HCT116 (cell line): ENCODE measurements at regions not wholly inside any gene's neighbourhood (a gene's known extent, or its start where the extent isn't known, plus 50 kb on each side); places are given as distances from the start of the nearest gene placed in this dataset.

Experiments
- ATAC-seq: fragments of 200-7000 bp; cut with Tn5 transposase; 2 replicates; pipeline ENCODE4 v1.9.1; 2020; ENCODE audit warnings: mild to moderate bottlenecking, moderate library complexity
- BruUV-seq: library from RNA; stranded (reverse); fragments of 400-500 nt; replicated peaks from 2 replicates; lab custom pipeline; 2021; lab: Mats Ljungman, UMichigan
- CTCF ChIA-PET: fragments of 300-600 bp; sonication (Branson Sonifier 250); formaldehyde crosslinking; loops from one replicate; lab custom pipeline; 2021; ENCODE audit warnings: antibody characterized with exemption; lab: Charles Lee
- POLR2A ChIA-PET: fragments of 300-600, 350-600 bp; sonication (Branson Sonifier 250); formaldehyde crosslinking; loops from one replicate; lab custom pipeline; 2021; ENCODE audit warnings: antibody characterized with exemption; lab: Charles Lee
- RAD21 ChIA-PET, 2 experiments: fragments of 300-600 bp; sonication (Branson Sonifier 250); formaldehyde crosslinking; loops; one replicate each; lab custom pipeline; 2023; ENCODE audit warnings: low total read pairs in 2 of 2; ENCODE audit not compliant: uncharacterized antibody in 2 of 2, unreplicated experiment in 2 of 2, low non-redundant PET in 1 of 2; lab: Charles Lee
- DNase-seq: peaks from one replicate; pipeline ENCODE4 v3.0.0-alpha.2; 2010; ENCODE audit warnings: low read depth, low spot score
- H2AFZ ChIP-seq: fragments of 200-600 bp; shearing (Covaris generic), sonication (generic); 2 replicates; pipeline ENCODE4 v1.6.1; 2017; ENCODE audit warnings: low read depth, mixed run types, mixed read lengths, antibody characterized with exemption, low read length; ENCODE audit not compliant: poor library complexity, severe bottlenecking
- H3K27ac ChIP-seq: 2 replicates; pipeline ENCODE4 v1.5.1; 2012; ENCODE audit warnings: low read depth, low read length
- H3K27me3 ChIP-seq: fragments of 200-600 bp; sonication (generic); 2 replicates; pipeline ENCODE4 v1.6.1; 2016; ENCODE audit warnings: mixed run types, low read length, mixed read lengths; ENCODE audit not compliant: insufficient read depth
- H3K36me3 ChIP-seq, 2 experiments: fragments of 200-500 bp in 1 of 2; fragments of 200-600 bp in 1 of 2; sonication (Bioruptor generic) in 1 of 2; sonication (generic) in 1 of 2; 2 replicates each; pipeline versions ENCODE4 v1.5.1 to v1.6.1; 2014 to 2016; ENCODE audit warnings: low read length in 2 of 2, inconsistent platforms in 1 of 2, mixed read lengths in 1 of 2, mixed run types in 1 of 2; ENCODE audit not compliant: insufficient read depth in 2 of 2, control insufficient read depth in 1 of 2
- H3K4me1 ChIP-seq, 2 experiments: fragments of 200-600 bp in 1 of 2; sonication (generic) in 1 of 2; 2 replicates each; pipeline versions ENCODE4 v1.5.1 to v1.6.1; 2012 to 2017; ENCODE audit warnings: low read length in 2 of 2, inconsistent platforms in 1 of 2, mild to moderate bottlenecking in 1 of 2, mixed read lengths in 1 of 2, mixed run types in 1 of 2, moderate library complexity in 1 of 2; ENCODE audit not compliant: insufficient read depth in 2 of 2, control insufficient read depth in 1 of 2
- H3K4me2 ChIP-seq: fragments of 200-600 bp; sonication (generic); 2 replicates; pipeline ENCODE4 v1.6.1; 2017; ENCODE audit warnings: mixed run types, low read length, mixed read lengths
- H3K4me3 ChIP-seq, 2 experiments: fragments of 200-600 bp in 1 of 2; sonication (generic) in 1 of 2; replicated peaks in 1 of 2; 2 replicates each; pipeline ENCODE4 v1.5.1; 2011 to 2016; ENCODE audit warnings: low read length in 2 of 2, control low read depth in 1 of 2, low read depth in 1 of 2, mild to moderate bottlenecking in 1 of 2, mixed read lengths in 1 of 2, mixed run types in 1 of 2
- H3K79me2 ChIP-seq: fragments of 200-600 bp; sonication (generic); 2 replicates; pipeline ENCODE4 v1.6.1; 2017; ENCODE audit warnings: mild to moderate bottlenecking, mixed run types, low read length, moderate library complexity, mixed read lengths; ENCODE audit not compliant: insufficient read depth
- H3K9ac ChIP-seq: fragments of 200-600 bp; sonication (generic); 2 replicates; pipeline ENCODE4 v1.6.1; 2016; ENCODE audit warnings: low read length, mixed read lengths
- H3K9me2 ChIP-seq: fragments of 200-600 bp; sonication (generic), shearing (Covaris generic); 2 replicates; pipeline ENCODE4 v1.6.1; 2017; ENCODE audit warnings: mixed run types, mild to moderate bottlenecking, moderate library complexity; ENCODE audit not compliant: insufficient read depth
- H3K9me3 ChIP-seq, 2 experiments: fragments of 200-500 bp in 1 of 2; fragments of 200-600 bp in 1 of 2; sonication (Bioruptor generic) in 1 of 2; sonication (generic) in 1 of 2; 2 replicates each; pipeline ENCODE4 v1.6.1; 2014 to 2017; ENCODE audit warnings: low read length in 2 of 2, mixed read lengths in 2 of 2, inconsistent platforms in 1 of 2, low read depth in 1 of 2, mild to moderate bottlenecking in 1 of 2, mixed run types in 1 of 2, moderate library complexity in 1 of 2; ENCODE audit not compliant: control insufficient read depth in 1 of 2, insufficient read depth in 1 of 2
- H4K20me1 ChIP-seq: fragments of 200-600 bp; sonication (generic), shearing (Covaris generic); 2 replicates; pipeline ENCODE4 v1.6.1; 2017; ENCODE audit warnings: mixed run types, mild to moderate bottlenecking, moderate library complexity; ENCODE audit not compliant: insufficient read depth
- CBX3 ChIP-seq: IDR thresholded peaks from 2 replicates; pipeline ENCODE4 v1.6.1; 2012; ENCODE audit warnings: low read depth
- CTCF ChIP-seq, 3 experiments: fragments of 200-600 bp in 1 of 3; sonication (generic) in 1 of 3; IDR thresholded peaks in 2 of 3; conservative IDR thresholded peaks in 1 of 3; 2 replicates each; pipeline ENCODE4 v1.5.1; 2012 to 2017; ENCODE audit warnings: low read depth in 2 of 3, low read length in 2 of 3, antibody characterized with exemption in 1 of 3, borderline replicate concordance in 1 of 3, control low read depth in 1 of 3, mild to moderate bottlenecking in 1 of 3, mixed read lengths in 1 of 3, mixed run types in 1 of 3, moderate library complexity in 1 of 3; ENCODE audit not compliant: insufficient read depth in 1 of 3
- EGR1 ChIP-seq: IDR thresholded peaks from 2 replicates; pipeline ENCODE4 v1.6.1; 2012; ENCODE audit warnings: low read depth
- ELF1 ChIP-seq: IDR thresholded peaks from 2 replicates; pipeline ENCODE4 v1.6.1; 2012; ENCODE audit warnings: low read depth, borderline replicate concordance
- EZH2 ChIP-seq: fragments of 200-600 bp; sonication (generic); IDR thresholded peaks from 2 replicates; pipeline ENCODE4 v1.6.1; 2017; ENCODE audit warnings: antibody characterized with exemption, mixed run types
- EZH2phosphoT487 ChIP-seq: fragments of 200-600 bp; IDR thresholded peaks from 2 replicates; pipeline ENCODE4 v1.6.1; 2018; ENCODE audit warnings: antibody characterized with exemption, borderline replicate concordance
- FOSL1 ChIP-seq: IDR thresholded peaks from 2 replicates; pipeline ENCODE4 v1.6.1; 2012; ENCODE audit warnings: low read depth
- JUND ChIP-seq: IDR thresholded peaks from 2 replicates; pipeline ENCODE4 v1.6.1; 2012
- MAX ChIP-seq: IDR thresholded peaks from 2 replicates; pipeline ENCODE4 v1.6.1; 2012
- POLR2AphosphoS5 ChIP-seq: IDR thresholded peaks from 2 replicates; pipeline ENCODE4 v1.6.1; 2011; ENCODE audit warnings: mild to moderate bottlenecking, low read depth, low read length, moderate library complexity
- RAD21 ChIP-seq: IDR thresholded peaks from 2 replicates; pipeline ENCODE4 v1.6.1; 2012; ENCODE audit warnings: low read depth, mild to moderate bottlenecking
- SP1 ChIP-seq: IDR thresholded peaks from 2 replicates; pipeline ENCODE4 v1.6.1; 2012; ENCODE audit warnings: low read depth
- SRF ChIP-seq: IDR thresholded peaks from 2 replicates; pipeline ENCODE4 v1.6.1; 2012; ENCODE audit warnings: low read depth
- YY1 ChIP-seq: IDR thresholded peaks from 2 replicates; pipeline ENCODE4 v1.6.1; 2011; ENCODE audit warnings: low read length, low read depth, moderate library complexity, mild to moderate bottlenecking; ENCODE audit not compliant: insufficient replicate concordance; ENCODE audit errors: extremely low read depth
- intact Hi-C: fragments of 100-400 bp; cut with micrococcal nuclease; formaldehyde crosslinking; loops from 2 replicates; pipeline ENCODE4 v1.10.0; 2022
- TF ChIP-seq, protein P1 (sequence below): IDR thresholded peaks from 2 replicates; pipeline ENCODE4 v1.6.1; 2012
- TF ChIP-seq, protein P2 (sequence below): IDR thresholded peaks from 2 replicates; pipeline ENCODE4 v1.6.1; 2012; ENCODE audit warnings: low read depth
- TF ChIP-seq, protein P3 (sequence below): IDR thresholded peaks from 2 replicates; pipeline ENCODE4 v1.6.1; 2011; ENCODE audit warnings: mild to moderate bottlenecking, low read length, moderate library complexity; ENCODE audit not compliant: insufficient replicate concordance; ENCODE audit errors: extremely low read depth

GRCh38 chr2:16025876-16026640, 85.7 kb downstream of the MYCN start:
- H3K27me3 ChIP-seq: peaks cover 38% of the 10 kb centered on the region
- H4K20me1 ChIP-seq: no peaks in the 10 kb centered on the region; the same call in 1 of the 2 replicates
- no peak overlapping the region for H3K27ac ChIP-seq
- TF ChIP-seq, protein P1, sequence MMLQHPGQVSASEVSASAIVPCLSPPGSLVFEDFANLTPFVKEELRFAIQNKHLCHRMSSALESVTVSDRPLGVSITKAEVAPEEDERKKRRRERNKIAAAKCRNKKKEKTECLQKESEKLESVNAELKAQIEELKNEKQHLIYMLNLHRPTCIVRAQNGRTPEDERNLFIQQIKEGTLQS: no peak
- TF ChIP-seq SRF: no peak
- TF ChIP-seq EZH2: no peak
- no peak for TF ChIP-seq ELF1
- no peak for TF ChIP-seq EGR1
- TF ChIP-seq EZH2phosphoT487: no peak
- no peak for TF ChIP-seq FOSL1
- no peak for TF ChIP-seq SP1
- TF ChIP-seq YY1: no peak
- no peak for TF ChIP-seq MAX
- no peak for TF ChIP-seq POLR2AphosphoS5
- TF ChIP-seq, protein P2, sequence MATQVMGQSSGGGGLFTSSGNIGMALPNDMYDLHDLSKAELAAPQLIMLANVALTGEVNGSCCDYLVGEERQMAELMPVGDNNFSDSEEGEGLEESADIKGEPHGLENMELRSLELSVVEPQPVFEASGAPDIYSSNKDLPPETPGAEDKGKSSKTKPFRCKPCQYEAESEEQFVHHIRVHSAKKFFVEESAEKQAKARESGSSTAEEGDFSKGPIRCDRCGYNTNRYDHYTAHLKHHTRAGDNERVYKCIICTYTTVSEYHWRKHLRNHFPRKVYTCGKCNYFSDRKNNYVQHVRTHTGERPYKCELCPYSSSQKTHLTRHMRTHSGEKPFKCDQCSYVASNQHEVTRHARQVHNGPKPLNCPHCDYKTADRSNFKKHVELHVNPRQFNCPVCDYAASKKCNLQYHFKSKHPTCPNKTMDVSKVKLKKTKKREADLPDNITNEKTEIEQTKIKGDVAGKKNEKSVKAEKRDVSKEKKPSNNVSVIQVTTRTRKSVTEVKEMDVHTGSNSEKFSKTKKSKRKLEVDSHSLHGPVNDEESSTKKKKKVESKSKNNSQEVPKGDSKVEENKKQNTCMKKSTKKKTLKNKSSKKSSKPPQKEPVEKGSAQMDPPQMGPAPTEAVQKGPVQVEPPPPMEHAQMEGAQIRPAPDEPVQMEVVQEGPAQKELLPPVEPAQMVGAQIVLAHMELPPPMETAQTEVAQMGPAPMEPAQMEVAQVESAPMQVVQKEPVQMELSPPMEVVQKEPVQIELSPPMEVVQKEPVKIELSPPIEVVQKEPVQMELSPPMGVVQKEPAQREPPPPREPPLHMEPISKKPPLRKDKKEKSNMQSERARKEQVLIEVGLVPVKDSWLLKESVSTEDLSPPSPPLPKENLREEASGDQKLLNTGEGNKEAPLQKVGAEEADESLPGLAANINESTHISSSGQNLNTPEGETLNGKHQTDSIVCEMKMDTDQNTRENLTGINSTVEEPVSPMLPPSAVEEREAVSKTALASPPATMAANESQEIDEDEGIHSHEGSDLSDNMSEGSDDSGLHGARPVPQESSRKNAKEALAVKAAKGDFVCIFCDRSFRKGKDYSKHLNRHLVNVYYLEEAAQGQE: no peak
- TF ChIP-seq JUND: no peak
- TF ChIP-seq, protein P3, sequence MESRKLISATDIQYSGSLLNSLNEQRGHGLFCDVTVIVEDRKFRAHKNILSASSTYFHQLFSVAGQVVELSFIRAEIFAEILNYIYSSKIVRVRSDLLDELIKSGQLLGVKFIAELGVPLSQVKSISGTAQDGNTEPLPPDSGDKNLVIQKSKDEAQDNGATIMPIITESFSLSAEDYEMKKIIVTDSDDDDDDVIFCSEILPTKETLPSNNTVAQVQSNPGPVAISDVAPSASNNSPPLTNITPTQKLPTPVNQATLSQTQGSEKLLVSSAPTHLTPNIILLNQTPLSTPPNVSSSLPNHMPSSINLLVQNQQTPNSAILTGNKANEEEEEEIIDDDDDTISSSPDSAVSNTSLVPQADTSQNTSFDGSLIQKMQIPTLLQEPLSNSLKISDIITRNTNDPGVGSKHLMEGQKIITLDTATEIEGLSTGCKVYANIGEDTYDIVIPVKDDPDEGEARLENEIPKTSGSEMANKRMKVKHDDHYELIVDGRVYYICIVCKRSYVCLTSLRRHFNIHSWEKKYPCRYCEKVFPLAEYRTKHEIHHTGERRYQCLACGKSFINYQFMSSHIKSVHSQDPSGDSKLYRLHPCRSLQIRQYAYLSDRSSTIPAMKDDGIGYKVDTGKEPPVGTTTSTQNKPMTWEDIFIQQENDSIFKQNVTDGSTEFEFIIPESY: no peak
- TF ChIP-seq CBX3: no peak
- TF ChIP-seq RAD21: no peak
- no peak for TF ChIP-seq CTCF (IDR thresholded peaks at IDR 0.05 in 2 of 3, conservative IDR thresholded peaks at IDR 0.05 in 1 of 3; ENCODE audit: borderline replicate concordance in 1 of 3, insufficient read depth in 1 of 3, low read depth in 2 of 3, low read length in 2 of 3)
- no peaks in the 10 kb centered on the region for H3K79me2 ChIP-seq
- H3K4me3 ChIP-seq: no peak overlapping the region
- RAD21 ChIA-PET: no interaction called here
- no peak overlapping the region for H3K9ac ChIP-seq
- intact Hi-C loops: no loop called here
- no peaks in the 10 kb centered on the region for H3K36me3 ChIP-seq
- BruUV-seq: no TSS peak
- H2AFZ ChIP-seq: no peak overlapping the region
- H3K9me2 ChIP-seq: no peaks in the 10 kb centered on the region
- no peaks in the 10 kb centered on the region for H3K4me1 ChIP-seq
- ATAC-seq (no peak), DNase-seq (no peak)
- no peaks in the 10 kb centered on the region for H3K9me3 ChIP-seq
- H3K4me2 ChIP-seq: no peak overlapping the region
- POLR2A ChIA-PET: no interaction called here
- CTCF ChIA-PET: interaction anchor here (1.6 kb wide), 1 partner anchor 8 kb away, joined by 4 read pairs; no protein-coding TSS in a partner anchor
